ENCODE measurements at regions not wholly inside any gene's neighbourhood (a gene's known extent, or its start where the extent isn't known, plus 50 kb on each side); places are given as distances from the start of the nearest gene placed in this dataset.
A peak's percentile ranks its signal among the peaks of the same experiment; 100 is the strongest.

- H3K9me3 ChIP-seq (replicated peaks in 1 of 2; ENCODE audit: control insufficient read depth in 1 of 2, insufficient read depth in 1 of 2, low read length in 2 of 2) = no peaks in the 10 kb centered on the region
- no peak overlapping the region for H3K4me2 ChIP-seq (replicated peaks; ENCODE audit: extremely low read depth, low read length, poor library complexity, severe bottlenecking)
- no peak overlapping the region for H3K9ac ChIP-seq (ENCODE audit: insufficient read depth, low read length, poor library complexity, severe bottlenecking)
- H4K20me1 ChIP-seq (ENCODE audit: insufficient read depth, low read length) = no peaks in the 10 kb centered on the region
- Mint-ChIP-seq H3K4me3 (no peak overlapping the region), H3K4me1 (peaks cover 3% of the 10 kb centered on the region), H3K9me3 (no peaks in the 10 kb centered on the region), H3K27me3 (ENCODE audit: low read depth in 3 of 3) (peaks cover 0 to 9% (median 2%) of the 10 kb centered on the region in 3 donors), H3K27ac (no peak overlapping the region), H3K36me3 (no peaks in the 10 kb centered on the region)
- WGBS (ENCODE audit: insufficient coverage) = no CpG with 5 or more reads among the region's 6 CpGs
- no peaks in the 10 kb centered on the region for H3K79me2 ChIP-seq (ENCODE audit: insufficient read depth, low read length)
- H3K36me3 ChIP-seq (replicated peaks in 1 of 2; ENCODE audit: control insufficient read depth in 1 of 2, insufficient read depth in 2 of 2, low read length in 2 of 2) = no peaks in the 10 kb centered on the region
- no peak for DNase-seq
- H3K4me1 ChIP-seq (ENCODE audit: control insufficient read depth in 1 of 2, insufficient read depth in 2 of 2, low read length in 2 of 2) = no peaks in the 10 kb centered on the region
- no peak overlapping the region for H2AFZ ChIP-seq (ENCODE audit: insufficient read depth, low read depth, low read length, poor library complexity, severe bottlenecking)
- H3K27me3 ChIP-seq (ENCODE audit: control insufficient read depth in 2 of 2, insufficient read depth in 2 of 2, low read length in 2 of 2) = no peaks in the 10 kb centered on the region
- no peak overlapping the region for H3K27ac ChIP-seq (ENCODE audit: low read depth in 1 of 2, low read length in 2 of 2)
- intact Hi-C loops (cut with micrococcal nuclease) = loop anchor here in 1 of 2 donors (5.0 kb wide), 1 partner anchor 386 kb away; no protein-coding TSS in a partner anchor
- no peak for TF ChIP-seq CTCF (IDR thresholded peaks at IDR 0.05)
- no peak overlapping the region for H3K4me3 ChIP-seq (replicated peaks in 1 of 3; ENCODE audit: low read depth in 2 of 3, low read length in 3 of 3)
Observed at GRCh38 chr21:31583498-31583897, 76.0 kb upstream of the SOD1 start.

- no peaks in the 10 kb centered on the region for H3K9me3 Mint-ChIP-seq
- peaks cover 0 to 6% (median 2%) of the 10 kb centered on the region in 3 donors for H3K27me3 Mint-ChIP-seq (ENCODE audit: low read depth in 3 of 3)
- Histone ChIP-seq H3K27me3 (ENCODE audit: control insufficient read depth in 2 of 2, insufficient read depth in 2 of 2, low read length in 2 of 2) (no peaks in the 10 kb centered on the region), H3K4me1 (ENCODE audit: control insufficient read depth in 1 of 2, insufficient read depth in 2 of 2, low read length in 2 of 2) (peaks cover 9 to 12% of the 10 kb centered on the region in 2 donors), H3K4me2 (replicated peaks; ENCODE audit: extremely low read depth, low read length, poor library complexity, severe bottlenecking) (no peak overlapping the region), H3K36me3 (replicated peaks in 1 of 2; ENCODE audit: control insufficient read depth in 1 of 2, insufficient read depth in 2 of 2, low read length in 2 of 2) (no peaks in the 10 kb centered on the region), H3K9ac (ENCODE audit: insufficient read depth, low read length, poor library complexity, severe bottlenecking) (no peak overlapping the region), H3K9me3 (replicated peaks in 1 of 2; ENCODE audit: control insufficient read depth in 1 of 2, insufficient read depth in 1 of 2, low read length in 2 of 2) (no peaks in the 10 kb centered on the region), H3K27ac (ENCODE audit: low read depth in 1 of 2, low read length in 2 of 2) (no peak overlapping the region), H4K20me1 (ENCODE audit: insufficient read depth, low read length) (no peaks in the 10 kb centered on the region), H3K4me3 (replicated peaks in 1 of 3; ENCODE audit: low read depth in 2 of 3, low read length in 3 of 3) (no peak overlapping the region), H3K79me2 (ENCODE audit: insufficient read depth, low read length) (no peaks in the 10 kb centered on the region), H2AFZ (ENCODE audit: insufficient read depth, low read depth, low read length, poor library complexity, severe bottlenecking) (no peak overlapping the region)
- WGBS (ENCODE audit: insufficient coverage) = 36% methylated on average over 2 of the region's 3 CpGs
- no peaks in the 10 kb centered on the region for H3K36me3 Mint-ChIP-seq
- no peak overlapping the region for H3K27ac Mint-ChIP-seq
- DNase-seq = peak; percentile 44 to 65 (median 59)
- H3K4me3 Mint-ChIP-seq = no peak overlapping the region
- intact Hi-C loops (cut with micrococcal nuclease) = loop anchor here (2.0 to 5.0 kb wide), 3 partner anchors 382 to 482 kb away; no protein-coding TSS in a partner anchor
- H3K4me1 Mint-ChIP-seq = peaks cover 16% of the 10 kb centered on the region
- TF ChIP-seq CTCF (IDR thresholded peaks at IDR 0.05) = peak; percentile 93
Observed at GRCh38 chr21:31580866-31581276, 78.6 kb upstream of the SOD1 start.

Measured in CD14-positive monocyte (primary cell).